Loucy (cell line): ENCODE measurements at regions not wholly inside any gene's neighbourhood (a gene's known extent, or its start where the extent isn't known, plus 50 kb on each side); places are given as distances from the start of the nearest gene placed in this dataset.

Experiments used
- H2AFZ ChIP-seq: fragments of 200-600 bp; sonication (generic); 2 replicates; pipeline ENCODE4 v1.6.0; 2016; ENCODE audit warnings: antibody characterized with exemption, mild to moderate bottlenecking, low read length, moderate library complexity
- H3F3A ChIP-seq: fragments of 200-600 bp; 2 replicates; pipeline ENCODE4 v1.6.0; 2016; ENCODE audit warnings: antibody characterized with exemption, low read depth, mild to moderate bottlenecking
- H3K27me3 ChIP-seq: fragments of 200-600 bp; sonication (generic); 2 replicates; pipeline ENCODE4 v1.6.1; 2014; ENCODE audit warnings: low read length, mild to moderate bottlenecking; ENCODE audit not compliant: insufficient read depth, poor library complexity, severe bottlenecking
- H3K36me3 ChIP-seq: fragments of 200-600 bp; sonication (generic); 2 replicates; pipeline ENCODE4 v1.6.1; 2016; ENCODE audit warnings: low read length; ENCODE audit not compliant: insufficient read depth
- H3K4me1 ChIP-seq: fragments of 200-600 bp; sonication (generic); 2 replicates; pipeline ENCODE4 v1.5.1; 2014; ENCODE audit warnings: low read length, mild to moderate bottlenecking; ENCODE audit not compliant: insufficient read depth, poor library complexity, severe bottlenecking
- H3K4me2 ChIP-seq: fragments of 200-600 bp; sonication (generic); 2 replicates; pipeline ENCODE4 v1.6.0; 2014; ENCODE audit warnings: antibody characterized with exemption, low read length, low read depth, mild to moderate bottlenecking; ENCODE audit not compliant: poor library complexity, severe bottlenecking
- H3K4me3 ChIP-seq: fragments of 200-600 bp; sonication (generic); 2 replicates; pipeline ENCODE4 v1.5.1; 2014; ENCODE audit warnings: low read length, mild to moderate bottlenecking, mixed read lengths; ENCODE audit not compliant: poor library complexity, severe bottlenecking
- H3K79me2 ChIP-seq: fragments of 200-600 bp; sonication (generic); 2 replicates; pipeline ENCODE4 v1.6.1; 2014; ENCODE audit warnings: low read length; ENCODE audit not compliant: insufficient read depth
- H3K9ac ChIP-seq: fragments of 200-600 bp; sonication (generic); 2 replicates; pipeline ENCODE4 v1.6.0; 2014; ENCODE audit warnings: mild to moderate bottlenecking, low read depth, low read length, moderate library complexity; ENCODE audit not compliant: poor library complexity, severe bottlenecking
- H3K9me2 ChIP-seq: fragments of 200-600 bp; sonication (generic); replicated peaks from 2 replicates; pipeline ENCODE4 v1.6.1; 2016; ENCODE audit warnings: low read depth, low read length, mixed read lengths
- H3K9me3 ChIP-seq: fragments of 200-600 bp; sonication (generic); 2 replicates; pipeline ENCODE4 v1.6.1; 2014; ENCODE audit warnings: mild to moderate bottlenecking, antibody characterized with exemption, low read length, low read depth; ENCODE audit not compliant: insufficient read depth
- H4K20me1 ChIP-seq: fragments of 200-600 bp; sonication (generic); 2 replicates; pipeline ENCODE4 v1.6.0; 2014; ENCODE audit warnings: antibody characterized with exemption, low read length, mild to moderate bottlenecking; ENCODE audit not compliant: insufficient read depth, poor library complexity, severe bottlenecking
- EZH2phosphoT487 ChIP-seq: fragments of 200-600 bp; IDR thresholded peaks from 2 replicates; pipeline ENCODE4 v1.6.1; 2018; ENCODE audit warnings: antibody characterized with exemption, mild to moderate bottlenecking, moderate library complexity, borderline replicate concordance
- TF ChIP-seq, protein P1 (sequence below): fragments of 200-600 bp; sonication (generic); conservative IDR thresholded peaks from 2 replicates; pipeline ENCODE4 v1.5.1; 2014; ENCODE audit warnings: mild to moderate bottlenecking, antibody characterized with exemption, low read length

DNA sequence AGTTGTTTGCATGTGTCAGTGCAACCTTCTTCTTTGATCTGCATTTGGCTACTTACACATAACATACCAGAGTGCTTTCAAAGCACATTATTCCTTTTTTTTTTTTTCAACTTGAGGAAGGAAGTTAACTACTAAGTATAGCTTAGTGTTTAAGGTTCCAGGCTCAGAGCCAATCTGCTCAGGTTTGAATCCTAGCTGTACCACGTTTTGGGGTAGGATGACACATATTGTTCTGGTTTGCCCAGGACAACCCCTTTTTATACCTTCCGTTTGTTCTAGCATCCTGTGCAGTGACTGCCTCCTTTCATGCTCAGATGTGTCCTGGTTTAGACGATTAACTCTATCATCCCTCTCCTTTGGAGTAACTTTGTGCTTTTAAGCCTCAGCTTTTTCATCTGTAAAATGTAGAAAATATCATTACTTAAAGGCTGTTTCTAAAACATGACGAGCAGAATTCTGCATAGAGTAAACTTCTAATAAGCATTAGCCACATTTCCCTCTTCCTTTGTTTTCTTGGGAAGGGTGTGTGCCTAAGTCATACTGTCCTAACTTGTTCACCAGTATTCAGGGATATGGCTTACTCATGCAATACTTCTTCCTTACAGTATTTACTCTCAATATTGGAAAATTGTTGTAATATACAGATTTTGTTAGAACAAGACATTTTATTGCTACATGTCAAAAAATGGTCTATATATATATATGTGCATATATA is 281.3 kb downstream of the C4orf33 start:
- Histone ChIP-seq H3K4me3 (no peak overlapping the region), H3K4me1 (no peaks in the 10 kb centered on the region)
- TF ChIP-seq EZH2phosphoT487: no peak
- TF ChIP-seq, protein P1, sequence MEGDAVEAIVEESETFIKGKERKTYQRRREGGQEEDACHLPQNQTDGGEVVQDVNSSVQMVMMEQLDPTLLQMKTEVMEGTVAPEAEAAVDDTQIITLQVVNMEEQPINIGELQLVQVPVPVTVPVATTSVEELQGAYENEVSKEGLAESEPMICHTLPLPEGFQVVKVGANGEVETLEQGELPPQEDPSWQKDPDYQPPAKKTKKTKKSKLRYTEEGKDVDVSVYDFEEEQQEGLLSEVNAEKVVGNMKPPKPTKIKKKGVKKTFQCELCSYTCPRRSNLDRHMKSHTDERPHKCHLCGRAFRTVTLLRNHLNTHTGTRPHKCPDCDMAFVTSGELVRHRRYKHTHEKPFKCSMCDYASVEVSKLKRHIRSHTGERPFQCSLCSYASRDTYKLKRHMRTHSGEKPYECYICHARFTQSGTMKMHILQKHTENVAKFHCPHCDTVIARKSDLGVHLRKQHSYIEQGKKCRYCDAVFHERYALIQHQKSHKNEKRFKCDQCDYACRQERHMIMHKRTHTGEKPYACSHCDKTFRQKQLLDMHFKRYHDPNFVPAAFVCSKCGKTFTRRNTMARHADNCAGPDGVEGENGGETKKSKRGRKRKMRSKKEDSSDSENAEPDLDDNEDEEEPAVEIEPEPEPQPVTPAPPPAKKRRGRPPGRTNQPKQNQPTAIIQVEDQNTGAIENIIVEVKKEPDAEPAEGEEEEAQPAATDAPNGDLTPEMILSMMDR: no peak

DNA sequence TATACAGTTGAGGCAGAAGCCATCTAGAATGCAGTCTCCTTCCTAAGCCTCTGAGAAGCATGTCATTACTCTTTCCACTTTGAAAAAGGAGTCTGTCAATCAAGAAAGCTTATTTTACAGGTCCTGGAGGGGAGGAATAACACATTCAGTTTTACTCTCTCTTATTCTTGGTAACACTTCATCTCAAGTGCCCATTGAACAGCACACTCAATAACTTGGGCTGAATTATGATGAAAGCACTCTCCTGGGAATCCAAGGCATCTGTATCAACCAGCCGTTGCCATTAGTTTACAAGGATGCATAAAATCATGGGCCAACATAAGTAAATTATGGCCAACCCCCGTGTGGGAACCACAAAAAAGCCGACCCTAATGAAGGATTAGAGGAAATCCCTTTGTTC is 282.4 kb downstream of the C4orf33 start:
- no peaks in the 10 kb centered on the region for H3K9me2 ChIP-seq
- H3K36me3 ChIP-seq: no peaks in the 10 kb centered on the region
- TF ChIP-seq EZH2phosphoT487: no peak
- TF ChIP-seq, protein P1: no peak
- H3K4me3 ChIP-seq: no peak overlapping the region
- H3K27me3 ChIP-seq: no peaks in the 10 kb centered on the region
- H3K9ac ChIP-seq: no peak overlapping the region
- no peaks in the 10 kb centered on the region for H3K79me2 ChIP-seq
- H3K9me3 ChIP-seq: no peaks in the 10 kb centered on the region
- no peaks in the 10 kb centered on the region for H3K4me1 ChIP-seq
- no peak overlapping the region for H3K4me2 ChIP-seq
- no peaks in the 10 kb centered on the region for H4K20me1 ChIP-seq
- H3F3A ChIP-seq: no peaks in the 10 kb centered on the region
- no peak overlapping the region for H2AFZ ChIP-seq

More for the DNA sequence above, 281.3 kb downstream of the C4orf33 start:
- Histone ChIP-seq H3K9me2 (no peaks in the 10 kb centered on the region), H2AFZ (no peak overlapping the region), H3K27me3 (no peaks in the 10 kb centered on the region), H4K20me1 (no peaks in the 10 kb centered on the region), H3K4me2 (no peak overlapping the region), H3K36me3 (no peaks in the 10 kb centered on the region), H3F3A (no peaks in the 10 kb centered on the region), H3K79me2 (no peaks in the 10 kb centered on the region), H3K9ac (no peak overlapping the region), H3K9me3 (no peaks in the 10 kb centered on the region)

DNA sequence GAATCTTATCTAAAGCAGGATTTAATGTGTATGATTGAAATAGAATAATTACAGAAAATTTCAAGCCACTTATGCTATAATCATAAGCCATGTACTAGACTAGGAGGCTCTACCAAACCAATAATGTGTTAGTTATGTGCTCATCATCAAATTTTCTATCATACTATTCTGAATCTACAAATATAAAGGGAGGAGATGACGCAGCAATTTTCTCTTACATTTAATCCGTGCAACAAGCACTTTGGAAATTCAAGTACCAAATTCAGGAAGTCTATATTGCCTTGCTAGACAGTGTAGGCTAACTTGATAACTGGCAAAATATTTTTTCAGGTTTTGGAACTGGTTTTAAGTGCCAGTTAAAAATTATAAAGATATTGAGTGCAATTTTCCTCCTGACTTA is 283.5 kb downstream of the C4orf33 start:
- H3F3A ChIP-seq: no peaks in the 10 kb centered on the region
- TF ChIP-seq EZH2phosphoT487: no peak
- TF ChIP-seq, protein P1: no peak
- H3K4me3 ChIP-seq: no peak overlapping the region
- no peak overlapping the region for H3K4me2 ChIP-seq
- H2AFZ ChIP-seq: no peak overlapping the region
- no peaks in the 10 kb centered on the region for H3K79me2 ChIP-seq
- no peaks in the 10 kb centered on the region for H3K9me3 ChIP-seq
- H4K20me1 ChIP-seq: no peaks in the 10 kb centered on the region
- H3K27me3 ChIP-seq: no peaks in the 10 kb centered on the region
- no peak overlapping the region for H3K9ac ChIP-seq
- H3K4me1 ChIP-seq: no peaks in the 10 kb centered on the region
- H3K36me3 ChIP-seq: no peaks in the 10 kb centered on the region
- no peaks in the 10 kb centered on the region for H3K9me2 ChIP-seq
